ENCODE measurements at regions not wholly inside any gene's neighbourhood (a gene's known extent, or its start where the extent isn't known, plus 50 kb on each side); places are given as distances from the start of the nearest gene placed in this dataset.

DNA sequence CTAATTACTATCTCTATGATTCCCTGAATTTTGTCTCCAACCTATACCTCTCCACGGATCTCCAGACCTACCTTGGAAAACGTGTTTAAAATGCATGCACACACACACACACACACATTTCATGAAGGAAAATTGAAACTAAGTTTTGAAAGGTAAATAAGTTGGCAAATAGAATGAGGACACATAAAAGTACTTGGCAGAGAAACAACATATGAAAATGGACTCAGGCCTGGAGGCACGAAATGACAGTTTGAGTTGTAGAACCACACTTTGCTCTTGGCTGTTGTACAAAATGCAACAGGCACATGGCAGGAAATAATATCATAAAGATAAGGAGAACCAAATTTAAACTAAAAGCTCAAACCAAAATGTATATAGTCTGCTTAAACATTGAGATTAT, 868.1 kb upstream of the CNTNAP5 start:
- H3K4me3 ChIP-seq (ENCODE audit: control extremely low read depth in 1 of 5, extremely low read depth in 1 of 5, insufficient read depth in 1 of 5, low read depth in 2 of 5, low read length in 4 of 5) = no peak overlapping the region
- ChIA-PET CTCF (no interaction called here), POLR2A (no interaction called here)
- no peaks in the 10 kb centered on the region for H3K9me3 Mint-ChIP-seq (ENCODE audit: insufficient read depth)
- no CpG with 5 or more reads among the region's 3 CpGs for WGBS (ENCODE audit: insufficient coverage)
- intact Hi-C loops (cut with micrococcal nuclease) = no loop called here
- ATAC-seq (ENCODE audit: low read depth) (no peak), DNase-seq (no peak)
- no peak overlapping the region for H3K27ac Mint-ChIP-seq
- no peak overlapping the region for H3K27ac ChIP-seq (ENCODE audit: low read length in 2 of 2)
- H3K9ac ChIP-seq (ENCODE audit: low read length) = no peak overlapping the region
- no peaks in the 10 kb centered on the region for H3K4me1 Mint-ChIP-seq
- no peaks in the 10 kb centered on the region for H3K9me3 ChIP-seq (ENCODE audit: control extremely low read depth in 1 of 3, control insufficient read depth in 2 of 3, insufficient read depth in 1 of 3, low read length in 2 of 3)
- H3K36me3 ChIP-seq (replicated peaks in 1 of 2; ENCODE audit: control extremely low read depth in 1 of 2, control insufficient read depth in 1 of 2, extremely low read depth in 1 of 2, insufficient read depth in 2 of 2, low read length in 1 of 2) = no peaks in the 10 kb centered on the region
- H3K79me2 ChIP-seq (ENCODE audit: control insufficient read depth, insufficient read depth, low read length) = no peaks in the 10 kb centered on the region
- H3K4me1 ChIP-seq (ENCODE audit: control insufficient read depth in 2 of 2, insufficient read depth in 2 of 2, low read length in 2 of 2) = no peaks in the 10 kb centered on the region
- no peaks in the 10 kb centered on the region for H4K20me1 ChIP-seq (ENCODE audit: control insufficient read depth, insufficient read depth, low read length, poor library complexity, severe bottlenecking)
- no peaks in the 10 kb centered on the region for H3K27me3 ChIP-seq (replicated peaks in 1 of 4; ENCODE audit: control extremely low read depth in 1 of 4, control insufficient read depth in 3 of 4, insufficient read depth in 4 of 4, low read length in 3 of 4)
- H2AFZ ChIP-seq (ENCODE audit: insufficient read depth, low read depth, low read length, poor library complexity, severe bottlenecking) = no peak overlapping the region
- no peak overlapping the region for H3K4me2 ChIP-seq (replicated peaks; ENCODE audit: low read depth, low read length, poor library complexity, severe bottlenecking)
- H3K4me3 Mint-ChIP-seq = no peak overlapping the region
- no peaks in the 10 kb centered on the region for H3K27me3 Mint-ChIP-seq
- TF ChIP-seq, protein P1, sequence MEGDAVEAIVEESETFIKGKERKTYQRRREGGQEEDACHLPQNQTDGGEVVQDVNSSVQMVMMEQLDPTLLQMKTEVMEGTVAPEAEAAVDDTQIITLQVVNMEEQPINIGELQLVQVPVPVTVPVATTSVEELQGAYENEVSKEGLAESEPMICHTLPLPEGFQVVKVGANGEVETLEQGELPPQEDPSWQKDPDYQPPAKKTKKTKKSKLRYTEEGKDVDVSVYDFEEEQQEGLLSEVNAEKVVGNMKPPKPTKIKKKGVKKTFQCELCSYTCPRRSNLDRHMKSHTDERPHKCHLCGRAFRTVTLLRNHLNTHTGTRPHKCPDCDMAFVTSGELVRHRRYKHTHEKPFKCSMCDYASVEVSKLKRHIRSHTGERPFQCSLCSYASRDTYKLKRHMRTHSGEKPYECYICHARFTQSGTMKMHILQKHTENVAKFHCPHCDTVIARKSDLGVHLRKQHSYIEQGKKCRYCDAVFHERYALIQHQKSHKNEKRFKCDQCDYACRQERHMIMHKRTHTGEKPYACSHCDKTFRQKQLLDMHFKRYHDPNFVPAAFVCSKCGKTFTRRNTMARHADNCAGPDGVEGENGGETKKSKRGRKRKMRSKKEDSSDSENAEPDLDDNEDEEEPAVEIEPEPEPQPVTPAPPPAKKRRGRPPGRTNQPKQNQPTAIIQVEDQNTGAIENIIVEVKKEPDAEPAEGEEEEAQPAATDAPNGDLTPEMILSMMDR (IDR thresholded peaks at IDR 0.05) = no peak
- TF ChIP-seq EZH2 (IDR thresholded peaks at IDR 0.05; ENCODE audit: borderline replicate concordance, insufficient read depth, low read depth, low read length, poor library complexity, severe bottlenecking) = no peak

DNA sequence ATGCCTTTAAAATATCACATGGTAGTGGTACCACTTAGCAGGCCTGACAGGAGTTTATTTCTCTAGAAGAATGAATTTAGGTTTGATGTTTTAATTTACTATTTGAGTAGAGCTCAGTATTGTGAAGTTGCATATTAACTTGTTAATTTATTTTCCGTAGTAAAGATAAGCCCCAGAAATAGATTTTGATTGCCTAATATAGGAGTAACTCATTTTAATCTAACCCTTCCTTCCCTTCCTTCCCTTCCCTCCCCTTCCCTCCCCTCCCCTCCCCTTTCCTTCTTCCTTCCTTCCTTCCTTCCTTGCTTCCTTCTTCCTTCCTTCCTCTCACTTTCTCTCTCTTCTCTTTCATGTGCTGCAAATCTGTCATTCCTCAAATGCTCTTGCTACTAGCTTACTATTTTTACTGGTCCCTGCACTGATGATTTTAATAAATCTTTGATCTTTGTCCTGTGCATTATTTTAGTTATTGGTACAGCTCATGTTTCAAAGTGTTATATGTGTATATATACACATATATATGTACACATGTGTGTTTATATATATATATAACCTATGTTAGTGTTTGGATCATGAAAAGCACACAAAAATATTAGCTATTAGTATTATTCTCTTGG, 862.6 kb upstream of the CNTNAP5 start:
- no peak overlapping the region for H3K4me2 ChIP-seq (replicated peaks; ENCODE audit: low read depth, low read length, poor library complexity, severe bottlenecking)
- no peaks in the 10 kb centered on the region for H3K4me1 ChIP-seq (ENCODE audit: control insufficient read depth in 2 of 2, insufficient read depth in 2 of 2, low read length in 2 of 2)
- Mint-ChIP-seq H3K4me1 (no peaks in the 10 kb centered on the region), H3K27ac (no peak overlapping the region), H3K4me3 (no peak overlapping the region), H3K27me3 (no peaks in the 10 kb centered on the region), H3K9me3 (ENCODE audit: insufficient read depth) (peaks cover 2% of the 10 kb centered on the region)
- H3K36me3 ChIP-seq (replicated peaks in 1 of 2; ENCODE audit: control extremely low read depth in 1 of 2, control insufficient read depth in 1 of 2, extremely low read depth in 1 of 2, insufficient read depth in 2 of 2, low read length in 1 of 2) = no peaks in the 10 kb centered on the region
- H3K27ac ChIP-seq (ENCODE audit: low read length in 2 of 2) = no peak overlapping the region
- H3K79me2 ChIP-seq (ENCODE audit: control insufficient read depth, insufficient read depth, low read length) = no peaks in the 10 kb centered on the region
- DNase-seq = no peak
- H2AFZ ChIP-seq (ENCODE audit: insufficient read depth, low read depth, low read length, poor library complexity, severe bottlenecking) = no peak overlapping the region
- intact Hi-C loops (cut with micrococcal nuclease) = no loop called here
- H4K20me1 ChIP-seq (ENCODE audit: control insufficient read depth, insufficient read depth, low read length, poor library complexity, severe bottlenecking) = no peaks in the 10 kb centered on the region
- no peak for ATAC-seq (ENCODE audit: low read depth)
- ChIA-PET POLR2A (no interaction called here), CTCF (no interaction called here)
- H3K9me3 ChIP-seq (ENCODE audit: control extremely low read depth in 1 of 3, control insufficient read depth in 2 of 3, insufficient read depth in 1 of 3, low read length in 2 of 3) = peaks cover 0 to 1% (median 0%) of the 10 kb centered on the region in 3 donors
- H3K27me3 ChIP-seq (replicated peaks in 1 of 4; ENCODE audit: control extremely low read depth in 1 of 4, control insufficient read depth in 3 of 4, insufficient read depth in 4 of 4, low read length in 3 of 4) = no peaks in the 10 kb centered on the region
- no peak overlapping the region for H3K9ac ChIP-seq (ENCODE audit: low read length)
- TF ChIP-seq, protein P1 (IDR thresholded peaks at IDR 0.05) = no peak
- no peak for TF ChIP-seq EZH2 (IDR thresholded peaks at IDR 0.05; ENCODE audit: borderline replicate concordance, insufficient read depth, low read depth, low read length, poor library complexity, severe bottlenecking)
- WGBS (ENCODE audit: insufficient coverage) = no CpG with 5 or more reads among the region's 1 CpG
- H3K4me3 ChIP-seq (ENCODE audit: control extremely low read depth in 1 of 5, extremely low read depth in 1 of 5, insufficient read depth in 1 of 5, low read depth in 2 of 5, low read length in 4 of 5) = no peak overlapping the region
